DOHH2 (cell line): ENCODE measurements at regions not wholly inside any gene's neighbourhood (a gene's known extent, or its start where the extent isn't known, plus 50 kb on each side); places are given as distances from the start of the nearest gene placed in this dataset.

Experiments
- H3F3A ChIP-seq: fragments of 200-600 bp; sonication (generic), shearing (Covaris generic); 2 replicates; pipeline ENCODE4 v1.6.0; 2016; ENCODE audit warnings: antibody characterized with exemption, mild to moderate bottlenecking; ENCODE audit not compliant: control insufficient read depth, insufficient read depth
- H3K27ac ChIP-seq: fragments of 200-600 bp; sonication (generic); 2 replicates; pipeline ENCODE4 v1.5.1; 2014; ENCODE audit warnings: low read depth, mild to moderate bottlenecking, low read length, moderate library complexity
- H3K27me3 ChIP-seq: fragments of 200-600 bp; sonication (generic); 2 replicates; pipeline ENCODE4 v1.6.1; 2014; ENCODE audit warnings: mild to moderate bottlenecking, low read length, mixed read lengths; ENCODE audit not compliant: control insufficient read depth
- H3K36me3 ChIP-seq: fragments of 200-600 bp; sonication (generic); 2 replicates; pipeline ENCODE4 v1.6.1; 2014; ENCODE audit warnings: mild to moderate bottlenecking, low read length, moderate library complexity, mixed read lengths; ENCODE audit not compliant: control insufficient read depth
- H3K4me1 ChIP-seq: fragments of 200-600 bp; sonication (generic); 2 replicates; pipeline ENCODE4 v1.6.1; 2014; ENCODE audit warnings: mild to moderate bottlenecking, low read length, mixed read lengths; ENCODE audit not compliant: control insufficient read depth
- H3K4me2 ChIP-seq: fragments of 200-600 bp; sonication (generic); 2 replicates; pipeline ENCODE4 v1.6.0; 2014; ENCODE audit warnings: mild to moderate bottlenecking, low read length, moderate library complexity
- H3K4me3 ChIP-seq: fragments of 200-600 bp; sonication (generic); 2 replicates; pipeline ENCODE4 v1.5.1; 2014; ENCODE audit warnings: mild to moderate bottlenecking, low read length, mixed read lengths
- H3K79me2 ChIP-seq: fragments of 200-600 bp; sonication (generic); 2 replicates; pipeline ENCODE4 v1.6.1; 2014; ENCODE audit warnings: mild to moderate bottlenecking, low read length, mixed read lengths; ENCODE audit not compliant: control insufficient read depth
- H3K9me2 ChIP-seq: fragments of 200-600 bp; sonication (generic); replicated peaks from 2 replicates; pipeline ENCODE4 v1.6.1; 2014; ENCODE audit warnings: mild to moderate bottlenecking, low read length, mixed read lengths; ENCODE audit not compliant: control insufficient read depth
- H3K9me3 ChIP-seq: fragments of 200-600 bp; sonication (generic); 2 replicates; pipeline ENCODE4 v1.6.1; 2014; ENCODE audit warnings: antibody characterized with exemption, low read length, mixed read lengths; ENCODE audit not compliant: control insufficient read depth, insufficient read depth
- H4K20me1 ChIP-seq: fragments of 200-600 bp; sonication (generic); 2 replicates; pipeline ENCODE4 v1.6.0; 2014; ENCODE audit warnings: low read depth, mild to moderate bottlenecking, antibody characterized with exemption, low read length, moderate library complexity; ENCODE audit not compliant: control insufficient read depth, insufficient read depth
- EZH2phosphoT487 ChIP-seq: fragments of 200-600 bp; sonication (generic); IDR thresholded peaks from 2 replicates; pipeline ENCODE4 v1.6.1; 2017; ENCODE audit warnings: borderline replicate concordance, mild to moderate bottlenecking, antibody characterized with exemption, low read length, moderate library complexity, mixed read lengths
- TF ChIP-seq, protein P1 (sequence below): fragments of 200-600 bp; sonication (generic); IDR thresholded peaks from one replicate; pipeline ENCODE4 v1.5.1; 2014; ENCODE audit warnings: antibody characterized with exemption, mild to moderate bottlenecking, low read depth, low read length; ENCODE audit not compliant: poor library complexity, severe bottlenecking

- H3K4me1 ChIP-seq, result no peaks in the 10 kb centered on the region
- H3K4me2 ChIP-seq, result no peak overlapping the region
- TF ChIP-seq EZH2phosphoT487, result no peak
- TF ChIP-seq, protein P1, sequence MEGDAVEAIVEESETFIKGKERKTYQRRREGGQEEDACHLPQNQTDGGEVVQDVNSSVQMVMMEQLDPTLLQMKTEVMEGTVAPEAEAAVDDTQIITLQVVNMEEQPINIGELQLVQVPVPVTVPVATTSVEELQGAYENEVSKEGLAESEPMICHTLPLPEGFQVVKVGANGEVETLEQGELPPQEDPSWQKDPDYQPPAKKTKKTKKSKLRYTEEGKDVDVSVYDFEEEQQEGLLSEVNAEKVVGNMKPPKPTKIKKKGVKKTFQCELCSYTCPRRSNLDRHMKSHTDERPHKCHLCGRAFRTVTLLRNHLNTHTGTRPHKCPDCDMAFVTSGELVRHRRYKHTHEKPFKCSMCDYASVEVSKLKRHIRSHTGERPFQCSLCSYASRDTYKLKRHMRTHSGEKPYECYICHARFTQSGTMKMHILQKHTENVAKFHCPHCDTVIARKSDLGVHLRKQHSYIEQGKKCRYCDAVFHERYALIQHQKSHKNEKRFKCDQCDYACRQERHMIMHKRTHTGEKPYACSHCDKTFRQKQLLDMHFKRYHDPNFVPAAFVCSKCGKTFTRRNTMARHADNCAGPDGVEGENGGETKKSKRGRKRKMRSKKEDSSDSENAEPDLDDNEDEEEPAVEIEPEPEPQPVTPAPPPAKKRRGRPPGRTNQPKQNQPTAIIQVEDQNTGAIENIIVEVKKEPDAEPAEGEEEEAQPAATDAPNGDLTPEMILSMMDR, result no peak
- peaks cover 16% of the 10 kb centered on the region for H3K27me3 ChIP-seq
- no peaks in the 10 kb centered on the region for H3K36me3 ChIP-seq
- no peaks in the 10 kb centered on the region for H3K79me2 ChIP-seq
- no peaks in the 10 kb centered on the region for H3K9me3 ChIP-seq
- H3F3A ChIP-seq, result no peaks in the 10 kb centered on the region
- H4K20me1 ChIP-seq, result no peaks in the 10 kb centered on the region
- H3K27ac ChIP-seq, result no peak overlapping the region
- H3K9me2 ChIP-seq, result no peaks in the 10 kb centered on the region
- no peak overlapping the region for H3K4me3 ChIP-seq
Observed at GRCh38 chr13:94966422-94966955, 254.1 kb upstream of the SOX21 start.

DNA sequence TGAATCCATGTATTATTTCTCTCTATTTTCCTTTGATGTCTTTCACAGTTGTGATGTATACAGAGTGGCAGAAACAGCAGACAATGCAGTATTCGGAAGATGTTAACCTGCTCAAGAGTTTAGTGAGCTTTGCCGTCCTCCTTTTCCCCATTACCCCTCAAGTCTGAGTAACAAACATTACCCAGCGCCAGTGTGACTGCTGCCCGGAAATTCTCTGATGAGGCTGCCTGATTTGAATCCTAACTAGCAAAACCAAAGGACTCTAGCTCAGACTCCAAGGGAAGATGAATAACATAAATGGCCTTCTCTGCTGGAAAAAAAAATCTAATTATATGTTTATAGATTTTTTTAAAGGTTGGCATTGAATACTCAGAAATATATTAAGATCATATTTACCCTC is 247.3 kb upstream of the SOX21 start:
- Histone ChIP-seq H3K27ac (no peak overlapping the region), H3K79me2 (no peaks in the 10 kb centered on the region), H3F3A (no peaks in the 10 kb centered on the region), H4K20me1 (no peaks in the 10 kb centered on the region), H3K9me2 (no peaks in the 10 kb centered on the region), H3K4me1 (no peaks in the 10 kb centered on the region), H3K9me3 (no peaks in the 10 kb centered on the region), H3K4me2 (no peak overlapping the region), H3K4me3 (no peak overlapping the region), H3K27me3 (peaks cover 5% of the 10 kb centered on the region; the same call in 1 of the 2 replicates), H3K36me3 (no peaks in the 10 kb centered on the region)
- TF ChIP-seq, protein P1, result no peak
- TF ChIP-seq EZH2phosphoT487, result no peak

DNA sequence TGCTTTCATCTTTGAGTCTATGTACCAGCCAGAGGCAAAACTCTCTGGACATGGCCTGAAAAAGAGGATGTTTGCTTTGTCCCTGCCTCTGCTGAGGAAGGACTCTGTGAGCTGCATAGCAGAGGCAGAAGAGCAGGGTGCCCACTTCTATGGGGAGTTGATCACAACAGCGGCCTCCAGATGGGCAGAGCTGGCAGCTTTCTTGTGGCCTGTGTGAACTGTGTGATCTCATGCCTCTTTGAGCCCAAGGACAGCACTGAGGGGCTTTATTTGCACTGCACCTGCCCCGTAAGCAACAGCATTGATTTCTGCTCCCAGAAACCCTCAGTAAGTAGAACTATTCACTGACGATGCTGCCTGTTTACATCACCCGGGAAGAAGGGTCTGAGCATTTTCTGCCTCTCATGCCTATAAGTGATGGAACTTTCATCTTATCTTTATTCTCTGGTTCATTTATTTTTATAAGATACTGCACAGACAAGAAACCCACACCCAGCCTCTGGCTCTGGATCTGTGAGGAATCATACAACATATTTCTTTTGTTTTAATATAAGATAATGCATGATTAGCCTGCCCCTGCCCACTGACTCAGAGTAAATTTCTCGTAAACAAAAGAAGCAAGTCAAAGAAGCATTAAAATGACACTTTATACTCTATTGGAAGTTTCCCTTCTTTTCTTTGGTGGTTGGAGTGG is 244.2 kb upstream of the SOX21 start:
- Histone ChIP-seq H3K27ac (no peak overlapping the region), H3K4me2 (no peak overlapping the region), H3K36me3 (no peaks in the 10 kb centered on the region), H3K4me1 (no peaks in the 10 kb centered on the region), H3K27me3 (peaks cover 5% of the 10 kb centered on the region; the same call in 1 of the 2 replicates), H3K79me2 (no peaks in the 10 kb centered on the region), H3K9me2 (no peaks in the 10 kb centered on the region), H4K20me1 (no peaks in the 10 kb centered on the region), H3F3A (no peaks in the 10 kb centered on the region), H3K9me3 (no peaks in the 10 kb centered on the region), H3K4me3 (no peak overlapping the region)
- no peak for TF ChIP-seq EZH2phosphoT487
- TF ChIP-seq, protein P1, result no peak
